GM18870 (cell line): ENCODE measurements at regions not wholly inside any gene's neighbourhood (a gene's known extent, or its start where the extent isn't known, plus 50 kb on each side); places are given as distances from the start of the nearest gene placed in this dataset.
"Not testable (repeated sequence)": the region's sequence is repeated elsewhere in the genome, so short reads cannot be mapped to it uniquely, and the experiment has no call there.

Experiments used
- ATAC-seq: cut with Tn5 transposase; IDR thresholded peaks from one replicate; pipeline ENCODE4 v1.9.1; 2021; ENCODE audit warnings: moderate library complexity; ENCODE audit not compliant: unreplicated experiment

DNA sequence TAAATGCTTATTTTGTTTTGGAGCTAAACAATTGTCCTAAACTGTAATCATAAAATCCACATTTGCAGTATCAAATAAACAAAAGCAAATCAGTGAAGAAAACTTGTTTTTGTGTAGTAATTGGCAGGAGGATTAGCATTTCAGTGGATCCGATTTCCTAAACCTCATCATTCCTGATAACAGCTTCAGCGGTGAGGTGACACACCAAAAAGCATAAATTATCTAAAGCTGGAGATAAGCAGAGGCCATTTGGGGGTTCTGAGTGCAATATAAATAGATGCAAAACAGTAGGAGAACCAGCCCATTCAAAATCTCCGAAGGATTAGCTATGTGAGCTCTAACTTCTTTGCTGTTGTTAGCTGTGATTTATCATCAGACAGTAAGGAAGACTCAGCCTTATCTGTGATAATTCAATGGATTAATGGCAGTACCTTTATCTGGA, 235.8 kb downstream of the EPHA7 start:
- no peak for ATAC-seq

DNA sequence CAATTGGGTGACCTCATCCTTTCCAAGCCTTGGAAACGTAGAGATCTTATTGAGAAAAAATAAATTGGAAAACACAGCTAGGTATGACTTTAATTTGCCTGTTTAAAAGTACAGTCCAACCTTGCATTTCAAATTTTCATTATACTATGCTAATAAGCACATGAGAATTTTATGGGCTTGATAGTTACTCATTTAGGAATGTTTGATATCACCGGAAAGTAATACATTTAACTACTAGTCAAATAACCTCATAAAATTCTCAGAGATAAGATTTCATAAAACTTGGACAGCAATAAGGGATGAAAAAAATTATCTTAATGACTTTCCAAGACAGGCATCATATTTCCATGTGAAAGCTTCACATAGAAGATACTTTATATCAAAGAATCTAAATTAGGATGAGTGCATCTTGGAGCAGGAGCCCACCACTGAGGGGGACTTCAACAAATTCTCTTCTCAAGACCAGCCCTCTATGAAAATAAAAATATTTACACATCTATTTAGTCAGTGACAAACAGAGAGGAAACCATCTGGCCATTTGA, 236.3 kb downstream of the EPHA7 start:
- no peak for ATAC-seq

DNA sequence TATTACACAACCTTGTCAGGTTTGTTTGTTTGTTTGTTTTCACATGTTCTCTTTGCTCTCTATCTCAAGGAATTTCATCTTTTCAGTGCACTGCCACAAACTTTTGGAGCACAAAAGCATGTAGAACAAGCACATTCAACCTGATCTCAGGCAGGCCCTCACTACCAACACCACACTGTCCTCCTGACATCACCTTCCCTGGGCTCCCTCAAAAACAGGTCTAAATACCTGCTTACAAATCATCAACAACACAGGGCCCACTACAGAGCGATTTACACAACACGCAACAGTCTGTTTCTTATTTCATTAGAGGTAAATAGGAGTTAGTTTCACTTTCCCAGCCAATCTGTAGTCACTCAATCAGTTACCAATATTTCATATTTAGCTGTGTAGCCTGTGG, 241.4 kb downstream of the EPHA7 start:
- ATAC-seq: no peak

DNA sequence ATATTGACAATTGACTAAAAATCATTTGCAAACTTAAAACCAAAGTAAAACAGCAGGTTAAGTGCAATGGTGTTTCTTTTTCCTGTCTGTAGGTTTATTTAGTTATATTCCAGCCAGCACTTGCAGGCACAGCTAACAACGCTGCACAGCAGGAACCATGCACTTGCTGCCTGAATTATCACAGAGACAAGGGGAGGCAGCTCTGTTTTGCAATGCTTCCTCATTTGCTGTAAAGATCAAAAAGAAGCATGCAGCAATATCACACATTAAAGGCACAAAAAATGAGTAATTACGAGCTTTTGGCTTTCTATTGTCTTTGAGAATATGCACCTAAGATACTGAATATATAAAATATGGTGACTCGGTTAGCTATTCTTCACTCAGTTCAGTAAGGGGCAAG, 241.9 kb downstream of the EPHA7 start:
- ATAC-seq: no peak

DNA sequence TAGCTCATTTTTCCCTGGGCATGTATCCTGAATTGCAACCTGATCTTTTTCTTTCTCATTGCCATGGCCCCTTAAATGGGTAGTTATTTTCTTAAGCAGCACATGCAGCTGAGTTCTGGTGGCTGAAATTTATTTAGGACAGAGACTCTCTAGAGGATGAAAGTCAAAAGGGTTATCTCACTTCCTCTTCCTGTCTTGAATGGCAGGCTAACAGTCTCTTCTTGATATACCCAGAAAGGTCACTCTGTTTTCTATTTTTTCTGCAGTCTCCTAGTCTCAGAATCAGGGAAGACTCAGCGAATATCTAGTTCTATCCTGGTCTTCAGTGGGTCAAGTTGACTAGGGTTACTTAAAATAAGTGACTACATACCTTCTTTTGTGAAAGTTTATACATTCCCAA, 243.3 kb downstream of the EPHA7 start:
- peak; percentile 96 for ATAC-seq

DNA sequence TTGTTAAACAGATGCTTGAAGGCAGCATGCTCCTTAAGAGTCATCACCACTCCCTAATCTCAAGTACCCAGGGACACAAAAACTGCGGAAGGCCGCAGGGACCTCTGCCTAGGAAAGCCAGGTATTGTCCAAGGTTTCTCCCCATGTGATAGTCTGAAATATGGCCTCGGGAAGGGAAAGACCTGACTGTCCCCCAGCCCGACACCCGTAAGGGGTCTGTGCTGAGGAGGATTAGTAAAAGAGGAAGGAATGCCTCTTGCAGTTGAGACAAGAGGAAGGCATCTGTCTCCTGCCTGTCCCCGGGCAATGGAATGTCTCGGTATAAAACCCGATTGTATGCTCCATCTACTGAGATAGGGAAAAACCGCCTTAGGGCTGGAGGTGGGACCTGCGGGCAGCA, 245.8 kb downstream of the EPHA7 start:
- not testable (repeated sequence) for ATAC-seq

DNA sequence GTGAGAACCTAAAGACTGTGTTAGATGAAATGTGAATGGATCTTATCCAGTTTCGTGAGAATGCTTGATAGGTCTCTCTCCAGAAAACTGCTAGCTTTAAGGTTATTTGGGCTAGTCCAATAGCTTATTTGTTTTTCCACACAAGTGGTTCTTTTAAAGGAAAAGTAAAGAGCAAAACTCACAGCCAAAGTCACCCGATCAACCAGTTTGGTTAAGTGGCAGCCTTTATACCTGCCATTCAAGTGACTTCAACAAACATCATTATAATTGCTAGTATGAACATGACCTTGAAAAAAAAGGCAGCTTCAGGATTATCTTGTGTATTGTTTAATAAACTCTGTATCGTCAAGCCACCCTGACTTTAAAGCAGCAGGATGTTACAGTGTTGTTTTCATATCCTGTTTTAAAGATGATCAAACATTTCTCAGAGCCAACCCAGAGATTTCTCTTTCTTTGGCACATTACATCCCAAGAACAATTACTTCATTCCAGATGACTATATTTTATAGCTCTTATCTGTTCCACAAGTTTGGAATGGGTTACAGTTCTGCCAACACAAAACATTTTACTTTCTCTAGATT, 253.4 kb downstream of the EPHA7 start:
- ATAC-seq: no peak

DNA sequence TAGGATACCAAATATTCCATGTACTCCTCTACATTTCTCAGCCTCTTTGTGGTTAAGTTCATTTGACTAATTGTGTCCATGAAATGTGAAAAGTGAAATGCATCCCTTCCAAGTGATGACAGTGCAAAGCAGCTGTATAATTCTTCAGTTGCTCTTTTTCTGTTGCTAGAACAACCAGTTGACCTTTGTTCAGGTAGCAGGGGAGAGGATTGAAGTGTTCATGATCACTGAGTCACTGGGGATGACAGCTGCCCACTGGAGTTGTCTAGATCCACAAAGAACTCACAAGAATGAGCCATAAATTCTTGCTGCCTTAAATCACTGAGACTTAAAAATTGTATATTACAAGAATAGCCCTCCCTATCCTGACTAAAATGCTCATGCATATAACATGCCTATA, 254.6 kb downstream of the EPHA7 start:
- no peak for ATAC-seq

DNA sequence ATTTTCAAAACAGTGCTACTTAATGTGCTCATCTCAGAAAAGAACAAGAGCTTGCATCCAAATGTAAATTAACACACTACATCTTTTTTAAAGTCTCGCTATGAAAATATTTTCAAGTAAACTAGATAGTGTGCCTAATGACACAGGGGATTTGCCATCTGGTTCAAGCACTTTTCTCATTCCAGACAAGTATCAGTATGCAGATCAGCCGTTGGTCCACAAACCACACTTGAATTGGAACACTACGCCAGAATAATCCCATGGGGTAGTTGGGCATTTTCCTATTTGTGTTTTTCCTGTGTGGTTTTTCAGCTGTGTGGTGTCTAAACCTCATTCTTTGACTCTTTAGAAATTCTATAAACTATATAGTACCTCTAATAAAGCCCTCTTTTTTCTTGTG, 256.2 kb downstream of the EPHA7 start:
- no peak for ATAC-seq

DNA sequence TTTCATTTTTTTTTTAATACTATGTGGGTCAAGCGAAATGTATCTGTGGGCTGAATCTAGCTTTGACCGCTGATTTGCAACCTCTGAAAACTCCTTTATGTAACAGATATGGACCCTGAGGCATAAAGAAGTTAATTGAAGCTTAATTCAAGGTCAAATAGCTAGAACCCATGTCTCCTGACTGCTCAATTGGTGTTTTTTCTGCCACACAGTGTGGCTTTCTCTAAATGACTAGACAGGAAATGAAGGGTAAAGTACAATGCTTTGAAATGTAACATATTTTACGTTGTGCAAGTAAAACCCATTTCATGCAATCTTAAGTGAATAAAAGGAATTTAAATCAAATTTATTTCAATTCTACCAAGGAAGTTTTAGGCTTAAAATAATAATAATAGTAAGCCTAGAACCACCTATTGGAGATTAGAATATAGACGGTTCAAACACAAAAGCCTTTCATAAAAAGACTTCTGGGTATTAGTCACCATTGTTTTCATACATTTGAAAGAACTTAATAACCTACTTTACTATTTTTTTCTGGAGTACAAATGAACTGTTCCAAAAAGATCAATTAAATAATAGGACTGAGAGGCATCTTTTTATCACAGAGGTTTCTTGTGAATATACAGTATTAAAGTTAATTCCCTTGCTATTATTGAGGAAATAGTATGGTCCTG, 279.8 kb downstream of the EPHA7 start:
- ATAC-seq: peak; percentile 92

DNA sequence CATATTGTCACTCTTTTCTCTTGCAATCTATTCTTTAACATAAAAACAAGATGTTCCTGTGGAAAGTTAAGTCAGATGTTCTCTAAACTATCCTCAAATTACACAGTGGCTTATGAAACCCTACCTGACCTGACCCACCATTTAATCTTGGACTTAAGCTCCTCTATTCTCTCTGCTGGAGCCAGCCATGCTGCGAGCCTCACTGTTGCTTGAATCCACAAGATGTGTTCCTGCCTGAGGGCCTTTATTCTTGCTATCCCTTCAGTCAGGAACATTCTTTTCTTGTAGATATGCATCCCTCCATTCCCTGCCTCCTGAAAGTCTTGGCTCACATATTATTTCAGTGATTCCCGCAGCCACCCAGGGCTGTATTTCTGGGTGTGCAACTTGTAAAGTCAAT, 283.2 kb downstream of the EPHA7 start:
- ATAC-seq: no peak

DNA sequence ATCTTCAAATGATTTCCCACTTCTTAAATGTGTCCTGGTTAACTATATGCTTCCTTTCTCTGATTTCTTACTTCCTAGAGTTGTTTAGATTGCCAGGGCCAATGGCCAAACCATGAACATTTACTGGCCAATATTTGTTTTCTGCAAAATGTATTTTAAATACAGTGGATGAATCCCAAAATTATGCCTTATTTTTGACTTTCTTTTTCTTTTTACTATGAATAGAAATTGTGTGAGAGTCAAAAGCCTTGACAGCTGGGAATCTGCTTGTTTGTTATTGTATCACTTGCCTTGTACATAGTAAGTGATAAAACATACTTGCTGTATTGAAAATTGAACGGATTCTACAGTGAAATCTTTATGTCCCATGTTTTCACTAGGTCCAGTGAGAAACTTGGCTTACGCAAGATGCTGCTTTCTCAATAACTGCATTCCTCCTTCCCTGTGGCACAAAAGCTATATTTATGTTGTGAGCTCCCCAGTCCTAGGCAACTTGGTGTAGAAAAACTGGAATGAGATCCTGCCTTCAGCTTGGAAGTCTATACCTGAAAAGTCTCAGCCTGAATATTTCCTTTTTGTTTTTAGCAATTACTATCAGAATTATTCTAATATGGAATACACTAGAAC, 295.2 kb downstream of the EPHA7 start:
- ATAC-seq: peak; percentile 22

DNA sequence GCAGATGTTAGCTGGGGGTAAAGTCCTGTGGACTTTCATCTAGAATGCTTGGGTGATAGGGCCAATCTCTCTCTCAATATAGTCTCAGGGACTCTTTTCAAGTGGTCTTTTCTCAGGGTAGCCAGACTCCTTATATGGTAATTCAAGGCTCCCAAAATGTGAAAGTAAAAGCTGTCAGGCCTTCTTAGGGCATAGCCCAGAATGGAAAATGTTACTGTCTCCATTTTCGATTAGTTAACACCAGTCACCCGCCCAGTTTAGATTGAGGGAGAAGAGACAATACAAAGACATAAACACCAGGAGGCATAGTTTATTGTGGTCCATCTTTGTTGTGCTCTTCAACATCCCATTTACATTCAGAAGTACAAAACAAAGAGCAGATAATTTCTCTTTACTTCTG, 295.8 kb downstream of the EPHA7 start:
- peak; percentile 75 for ATAC-seq

DNA sequence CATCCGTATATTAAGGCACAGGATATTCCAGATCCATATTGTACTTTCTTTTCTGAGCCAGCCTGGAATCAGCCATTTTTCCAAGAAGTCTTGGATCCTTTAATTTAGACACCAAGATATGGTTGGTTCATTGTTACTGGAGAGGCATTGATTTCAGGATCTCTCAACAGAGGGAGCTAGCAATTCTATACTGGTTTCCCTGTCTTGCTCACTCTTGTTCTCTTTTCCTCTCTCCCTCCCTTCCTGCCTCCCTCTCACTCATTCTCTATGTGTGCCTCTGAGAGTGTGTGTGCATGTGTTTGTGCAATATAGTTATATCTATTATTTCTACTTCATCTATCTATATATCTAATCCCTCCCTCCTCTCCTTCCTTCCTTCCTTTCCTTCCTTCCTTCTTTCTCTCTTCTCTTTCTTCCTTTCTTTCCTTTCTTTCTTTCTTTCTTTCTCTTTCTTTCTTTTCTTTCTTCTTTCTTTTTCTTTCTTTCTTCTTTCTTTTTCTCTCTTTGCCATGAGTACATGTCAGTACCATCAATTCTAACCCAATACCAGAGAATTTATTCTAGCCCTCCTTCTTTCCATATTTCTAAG, 299.1 kb downstream of the EPHA7 start:
- no peak for ATAC-seq

DNA sequence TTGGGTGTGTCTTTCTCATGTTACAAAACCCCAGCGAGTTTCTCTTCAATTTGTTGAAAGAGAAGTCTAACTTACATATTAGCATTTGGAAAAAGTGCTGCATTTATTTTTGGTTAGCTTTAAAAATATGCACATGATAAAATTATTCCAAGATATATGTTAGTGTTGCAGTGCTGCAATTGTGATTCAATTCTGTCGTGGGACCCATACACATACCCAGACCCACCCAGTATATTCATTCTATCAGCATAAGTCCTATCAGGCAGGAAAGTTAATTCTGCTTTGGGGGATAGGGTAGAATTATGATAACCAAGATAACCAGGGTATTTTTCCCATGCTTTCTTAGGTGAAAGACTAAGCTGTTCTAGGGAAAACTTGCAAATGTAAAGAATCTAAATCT, 313.5 kb downstream of the EPHA7 start:
- ATAC-seq: no peak

DNA sequence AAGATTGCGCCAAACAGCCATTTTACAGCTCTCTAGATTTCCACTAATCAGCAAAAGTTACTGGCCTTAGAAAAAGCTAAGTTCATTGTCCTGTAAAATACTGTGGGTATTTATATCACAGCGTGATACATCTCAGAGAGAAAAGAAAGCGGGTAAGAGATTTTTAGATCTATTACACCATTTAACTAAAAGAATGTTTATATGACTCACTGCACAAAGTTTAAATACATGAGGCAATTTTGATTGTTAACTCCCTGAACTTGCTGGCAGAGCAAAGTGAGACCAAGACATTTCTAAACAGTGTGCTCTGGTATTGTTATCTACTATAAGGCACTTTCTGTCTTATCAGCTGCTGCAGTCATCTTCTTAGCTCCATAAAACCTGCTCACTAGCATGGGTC, 314.3 kb downstream of the EPHA7 start:
- no peak for ATAC-seq

DNA sequence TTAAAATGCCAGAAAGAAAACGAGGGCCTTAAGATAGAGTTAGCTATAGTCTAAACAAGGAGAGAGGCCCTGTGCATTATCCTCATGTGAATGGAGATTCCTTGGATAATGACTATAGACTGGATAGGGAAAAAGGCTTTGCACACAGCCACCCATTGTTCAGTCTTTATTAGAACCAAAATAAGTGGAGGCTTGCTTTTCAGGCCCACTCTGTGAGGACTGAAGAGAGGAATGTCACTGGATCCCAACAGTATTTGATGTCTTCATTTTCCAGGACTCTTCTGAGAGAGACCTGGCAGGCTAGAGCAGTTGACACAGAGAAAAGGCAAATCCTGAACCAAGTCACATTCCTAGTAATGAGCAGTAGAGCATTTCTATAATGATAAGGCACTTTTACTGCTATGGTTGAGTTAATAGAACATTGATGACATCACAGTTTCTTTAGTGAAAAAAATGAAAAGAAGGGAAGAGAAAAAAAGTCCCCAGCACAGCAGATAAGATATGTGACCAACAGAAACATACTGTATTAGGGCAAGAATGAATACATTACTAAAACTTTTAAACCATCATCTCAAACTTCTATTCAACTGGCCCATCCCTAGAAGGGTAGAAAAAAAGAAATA, 315.1 kb downstream of the EPHA7 start:
- no peak for ATAC-seq

DNA sequence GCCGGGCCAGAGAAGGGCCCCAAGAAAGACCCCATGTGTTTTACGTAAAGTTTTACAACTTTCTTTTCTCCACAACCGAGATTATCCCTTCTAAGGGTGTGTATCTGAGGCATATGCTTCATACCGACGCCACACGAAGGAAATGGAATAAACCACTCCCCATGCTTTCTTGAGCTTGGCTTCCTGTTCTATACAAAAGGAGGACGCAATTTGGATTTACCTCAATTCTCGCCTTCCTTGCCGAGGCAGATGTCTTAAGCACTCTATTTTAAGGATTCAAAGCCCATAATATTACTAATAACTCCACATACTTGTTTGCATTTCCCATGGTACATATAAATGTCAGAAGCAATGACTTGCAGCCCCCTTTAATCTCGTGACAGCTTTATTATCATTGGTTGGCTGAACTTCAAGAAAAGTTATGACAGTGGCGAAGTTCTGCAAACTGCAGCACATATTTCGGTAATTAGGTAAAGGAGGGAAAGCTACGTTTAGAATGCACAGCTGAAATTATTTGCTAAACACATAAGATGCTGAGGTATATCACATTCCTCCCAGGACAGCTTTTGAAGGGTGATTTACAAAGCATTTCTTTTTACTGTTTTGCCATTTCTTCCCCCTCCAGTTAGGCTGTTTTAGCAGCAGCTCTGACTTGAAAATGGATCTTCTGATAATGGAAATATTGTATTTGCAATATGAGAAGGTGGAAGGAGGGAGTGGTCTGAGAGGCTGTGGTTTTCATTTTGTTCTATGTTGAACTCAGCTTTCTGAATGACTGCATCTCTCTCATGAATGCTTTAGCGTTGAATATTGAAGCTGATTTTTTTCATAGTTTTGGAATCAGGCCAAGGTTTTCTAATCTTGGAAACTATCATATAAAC, 330.5 kb downstream of the EPHA7 start:
- ATAC-seq: no peak

DNA sequence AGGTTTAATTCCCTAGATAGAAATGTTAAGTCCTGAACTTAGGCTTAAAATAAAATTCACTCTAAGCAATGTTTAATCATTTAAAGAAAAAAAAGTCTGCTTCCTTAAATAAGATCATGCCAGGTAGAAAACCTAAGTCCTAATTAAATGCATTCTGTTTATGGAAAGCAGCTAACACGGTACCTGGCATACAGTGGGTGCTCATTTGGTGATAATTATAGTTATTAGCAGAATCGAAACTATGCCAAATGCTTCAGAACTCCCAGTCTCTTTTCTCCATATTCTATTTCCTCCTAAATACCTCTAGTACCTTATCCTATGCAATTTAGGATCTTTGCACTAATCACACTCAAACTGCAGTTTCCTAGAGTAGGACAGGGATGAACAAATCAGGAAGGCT, 331.8 kb downstream of the EPHA7 start:
- no peak for ATAC-seq

DNA sequence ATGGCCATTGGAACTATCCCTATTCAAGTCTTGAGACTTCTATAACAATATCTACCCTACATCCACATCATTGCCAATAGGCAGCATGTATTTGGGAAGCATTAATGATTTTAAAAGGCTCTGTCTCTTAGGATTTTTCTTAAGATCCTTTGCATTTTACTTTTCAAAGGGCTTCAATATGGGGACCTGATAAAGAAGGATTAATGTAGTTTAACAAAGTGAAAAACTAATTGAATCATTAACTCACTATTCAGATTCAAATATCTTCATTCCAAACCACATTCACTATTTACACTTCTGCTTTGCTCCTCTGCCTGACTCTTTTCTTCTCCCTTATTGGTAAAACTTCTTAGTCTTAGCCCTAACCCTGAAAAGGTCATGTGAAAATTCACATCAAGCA, 333.0 kb downstream of the EPHA7 start:
- ATAC-seq: no peak
